HAP-1 (cell line): ENCODE measurements at regions not wholly inside any gene's neighbourhood (a gene's known extent, or its start where the extent isn't known, plus 50 kb on each side); places are given as distances from the start of the nearest gene placed in this dataset.

Experiments used
- DNase-seq, 2 experiments: peaks; one replicate each; pipeline ENCODE4 v3.0.0-alpha.2; 2016 to 2020; ENCODE audit warnings: low spot score in 2 of 2
- H3K27me3 ChIP-seq: fragments of 250-450 bp; sonication (Bioruptor Pico); 2 replicates; pipeline ENCODE4 v1.5.1; 2020; ENCODE audit warnings: low read depth, mild to moderate bottlenecking, moderate library complexity
- H3K36me3 ChIP-seq: fragments of 250-450 bp; sonication (Bioruptor Pico); replicated peaks from 2 replicates; pipeline ENCODE4 v1.5.1; 2020; ENCODE audit warnings: mild to moderate bottlenecking
- H3K4me1 ChIP-seq: fragments of 250-450 bp; sonication (Bioruptor Pico); 2 replicates; pipeline ENCODE4 v1.5.1; 2020; ENCODE audit warnings: mild to moderate bottlenecking
- H3K4me3 ChIP-seq: fragments of 250-450 bp; sonication (Bioruptor Pico); 2 replicates; pipeline ENCODE4 v1.5.1; 2020; ENCODE audit warnings: mild to moderate bottlenecking, moderate library complexity
- H3K9me3 ChIP-seq: fragments of 250-450 bp; sonication (Bioruptor Pico); 2 replicates; pipeline ENCODE4 v1.5.1; 2020; ENCODE audit warnings: mild to moderate bottlenecking, moderate library complexity
- in situ Hi-C: fragments of 300-500 bp; cut with MboI; formaldehyde crosslinking; loops from 3 replicates; pipeline ENCODE4 v1.14.3; 2020; ENCODE audit warnings: low sequenced_read_pairs, inconsistent platforms, mixed read lengths

DNA sequence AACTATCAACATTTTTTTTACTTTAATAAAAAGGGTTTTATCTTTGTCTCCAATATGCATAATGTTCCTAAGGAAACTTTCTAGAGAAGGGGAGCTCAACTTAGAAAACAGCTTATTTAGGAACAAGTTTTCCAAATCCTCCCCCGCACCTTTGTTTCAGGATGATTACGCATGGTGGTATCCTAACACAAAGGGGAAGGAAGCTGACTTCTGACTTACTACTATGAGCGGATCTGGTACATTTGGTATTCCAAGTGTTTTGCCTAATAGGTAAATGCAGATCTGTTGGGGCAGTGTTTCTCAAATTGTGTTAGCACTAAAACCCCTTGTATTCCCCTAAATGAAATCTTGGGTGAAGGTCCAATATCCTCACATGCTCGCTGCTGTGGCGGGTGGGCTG, 229.3 kb upstream of the KLF14 start:
- no peak for DNase-seq
- peaks cover 26% of the 10 kb centered on the region for H3K4me1 ChIP-seq
- no peak overlapping the region for H3K4me3 ChIP-seq
- H3K36me3 ChIP-seq, result peaks cover 5% of the 10 kb centered on the region; the same call in 1 of the 2 replicates
- H3K27me3 ChIP-seq, result no peaks in the 10 kb centered on the region
- in situ Hi-C loops, result no loop called here
- no peaks in the 10 kb centered on the region for H3K9me3 ChIP-seq

- Histone ChIP-seq H3K27me3 (no peaks in the 10 kb centered on the region), H3K36me3 (no peaks in the 10 kb centered on the region), H3K4me3 (no peak overlapping the region), H3K9me3 (no peaks in the 10 kb centered on the region), H3K4me1 (peaks cover 15% of the 10 kb centered on the region)
- in situ Hi-C loops, result no loop called here
- no peak for DNase-seq
These were observed 231.5 kb upstream of the KLF14 start for GRCh38 chr7:130965515-130965914.

GRCh38 chr7:130966246-130967009, 232.4 kb upstream of the KLF14 start:
- H3K36me3 ChIP-seq, result no peaks in the 10 kb centered on the region

DNA sequence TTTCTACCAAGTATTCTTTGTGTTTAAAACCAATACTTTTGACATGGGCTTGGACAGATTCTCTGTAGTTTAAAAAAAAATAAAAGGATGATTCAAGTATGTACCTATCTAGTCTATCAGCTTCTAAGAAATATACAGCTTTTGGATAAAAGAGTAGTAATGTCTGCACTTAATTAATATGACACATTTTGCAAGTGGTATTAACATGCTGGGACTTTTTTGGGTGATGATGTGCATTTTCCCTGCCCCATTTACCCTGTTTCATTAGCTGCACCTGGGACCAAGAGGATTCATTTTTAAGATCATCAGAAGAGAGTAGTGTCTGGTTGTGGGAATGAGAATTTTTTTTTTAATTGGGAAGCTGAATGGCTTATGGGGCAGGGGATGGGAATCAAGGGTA, 236.2 kb upstream of the KLF14 start:
- in situ Hi-C loops, result no loop called here
- Histone ChIP-seq H3K27me3 (no peaks in the 10 kb centered on the region), H3K4me3 (no peak overlapping the region), H3K4me1 (no peaks in the 10 kb centered on the region), H3K36me3 (no peaks in the 10 kb centered on the region; the same call in 1 of the 2 replicates), H3K9me3 (no peaks in the 10 kb centered on the region)
- no peak for DNase-seq

More at GRCh38 chr7:130966246-130967009, 232.4 kb upstream of the KLF14 start:
- no peak overlapping the region for H3K4me3 ChIP-seq
- H3K4me1 ChIP-seq, result peaks cover 7% of the 10 kb centered on the region
- in situ Hi-C loops, result no loop called here
- H3K9me3 ChIP-seq, result no peaks in the 10 kb centered on the region
- H3K27me3 ChIP-seq, result no peaks in the 10 kb centered on the region
- no peak for DNase-seq

DNA sequence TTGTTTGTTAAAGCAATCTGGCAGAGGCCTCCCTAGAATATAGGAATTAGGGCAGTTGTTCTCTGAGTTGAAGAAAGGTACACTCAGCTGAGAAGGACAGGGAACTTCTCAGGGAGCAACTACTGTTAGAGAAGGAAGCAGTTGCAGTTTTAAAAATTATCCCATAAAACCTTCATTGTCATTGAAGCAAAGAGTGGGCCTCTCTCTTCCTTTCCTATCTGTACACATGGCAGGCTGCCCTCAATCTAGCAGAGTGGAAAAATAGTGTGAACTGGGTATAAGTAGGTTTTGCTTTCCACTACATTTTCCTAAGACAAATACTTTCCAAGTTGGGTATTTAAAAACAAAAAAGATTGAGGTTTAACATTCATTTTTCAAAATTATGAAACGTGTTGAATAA, 236.7 kb upstream of the KLF14 start:
- no peaks in the 10 kb centered on the region for H3K9me3 ChIP-seq
- H3K36me3 ChIP-seq, result peaks cover 4% of the 10 kb centered on the region; the same call in 1 of the 2 replicates
- H3K4me1 ChIP-seq, result no peaks in the 10 kb centered on the region
- no peaks in the 10 kb centered on the region for H3K27me3 ChIP-seq
- in situ Hi-C loops, result no loop called here
- no peak overlapping the region for H3K4me3 ChIP-seq
- DNase-seq, result no peak

GRCh38 chr7:130971297-130971696, 237.3 kb upstream of the KLF14 start:
- no peak for DNase-seq
- Histone ChIP-seq H3K4me3 (no peak overlapping the region), H3K4me1 (no peaks in the 10 kb centered on the region), H3K27me3 (no peaks in the 10 kb centered on the region), H3K36me3 (peaks cover 5% of the 10 kb centered on the region; the same call in 1 of the 2 replicates), H3K9me3 (no peaks in the 10 kb centered on the region)
- in situ Hi-C loops, result no loop called here

- peaks cover 5% of the 10 kb centered on the region; the same call in 1 of the 2 replicates for H3K36me3 ChIP-seq
- H3K4me3 ChIP-seq, result no peak overlapping the region
- no peaks in the 10 kb centered on the region for H3K4me1 ChIP-seq
- no peaks in the 10 kb centered on the region for H3K27me3 ChIP-seq
- no peak for DNase-seq
- no peaks in the 10 kb centered on the region for H3K9me3 ChIP-seq
- in situ Hi-C loops, result no loop called here
These were observed 238.2 kb upstream of the KLF14 start for GRCh38 chr7:130972201-130972600.

DNA sequence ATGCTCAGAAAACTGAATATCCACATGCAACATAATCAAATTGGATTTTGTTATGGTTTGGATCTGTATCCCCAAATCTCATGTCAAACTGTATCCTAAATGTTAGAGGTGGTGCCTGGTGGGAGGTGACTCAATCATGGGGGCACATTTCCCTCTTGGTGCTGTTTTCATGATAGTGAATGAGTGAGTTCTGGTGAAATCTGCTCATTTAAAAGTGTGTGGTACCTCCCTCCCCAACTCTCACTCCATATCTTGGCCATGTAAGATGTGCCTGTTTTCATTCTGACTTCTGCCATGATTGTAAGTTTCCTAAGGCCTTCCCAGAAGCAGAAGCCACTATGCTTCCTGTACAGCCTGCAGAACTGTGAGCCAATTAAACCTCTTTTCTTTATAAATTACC, 239.6 kb upstream of the KLF14 start:
- peaks cover 5% of the 10 kb centered on the region; the same call in 1 of the 2 replicates for H3K36me3 ChIP-seq
- in situ Hi-C loops, result no loop called here

GRCh38 chr7:130974169-130974568, 240.2 kb upstream of the KLF14 start:
- H3K27me3 ChIP-seq, result no peaks in the 10 kb centered on the region
- no peak for DNase-seq

More for the DNA sequence above, 239.6 kb upstream of the KLF14 start:
- Histone ChIP-seq H3K9me3 (no peaks in the 10 kb centered on the region), H3K4me3 (no peak overlapping the region), H3K4me1 (no peaks in the 10 kb centered on the region), H3K27me3 (no peaks in the 10 kb centered on the region)
- DNase-seq, result no peak

GRCh38 chr7:130974794-130975193, 240.8 kb upstream of the KLF14 start:
- in situ Hi-C loops, result no loop called here
- no peak for DNase-seq
- Histone ChIP-seq H3K36me3 (peaks cover 5% of the 10 kb centered on the region; the same call in 1 of the 2 replicates), H3K9me3 (no peaks in the 10 kb centered on the region), H3K4me3 (no peak overlapping the region), H3K4me1 (no peaks in the 10 kb centered on the region; the same call in 1 of the 2 replicates), H3K27me3 (no peaks in the 10 kb centered on the region)

More at GRCh38 chr7:130974169-130974568, 240.2 kb upstream of the KLF14 start:
- Histone ChIP-seq H3K4me1 (no peaks in the 10 kb centered on the region; the same call in 1 of the 2 replicates), H3K4me3 (no peak overlapping the region), H3K36me3 (peaks cover 5% of the 10 kb centered on the region; the same call in 1 of the 2 replicates), H3K9me3 (no peaks in the 10 kb centered on the region)
- in situ Hi-C loops, result no loop called here

- Histone ChIP-seq H3K4me1 (no peaks in the 10 kb centered on the region; the same call in 1 of the 2 replicates), H3K27me3 (no peaks in the 10 kb centered on the region), H3K4me3 (no peak overlapping the region), H3K36me3 (peaks cover 5% of the 10 kb centered on the region; the same call in 1 of the 2 replicates), H3K9me3 (no peaks in the 10 kb centered on the region)
- no peak for DNase-seq
- in situ Hi-C loops, result no loop called here
These were observed 241.7 kb upstream of the KLF14 start for GRCh38 chr7:130975731-130976130.

- in situ Hi-C loops, result no loop called here
- peak in 1 of 2 experiments; percentile 35 for DNase-seq
- Histone ChIP-seq H3K9me3 (no peaks in the 10 kb centered on the region), H3K4me3 (no peak overlapping the region), H3K36me3 (no peaks in the 10 kb centered on the region), H3K27me3 (no peaks in the 10 kb centered on the region), H3K4me1 (no peaks in the 10 kb centered on the region; the same call in 1 of the 2 replicates)
These were observed 248.2 kb upstream of the KLF14 start for GRCh38 chr7:130982160-130982638.

DNA sequence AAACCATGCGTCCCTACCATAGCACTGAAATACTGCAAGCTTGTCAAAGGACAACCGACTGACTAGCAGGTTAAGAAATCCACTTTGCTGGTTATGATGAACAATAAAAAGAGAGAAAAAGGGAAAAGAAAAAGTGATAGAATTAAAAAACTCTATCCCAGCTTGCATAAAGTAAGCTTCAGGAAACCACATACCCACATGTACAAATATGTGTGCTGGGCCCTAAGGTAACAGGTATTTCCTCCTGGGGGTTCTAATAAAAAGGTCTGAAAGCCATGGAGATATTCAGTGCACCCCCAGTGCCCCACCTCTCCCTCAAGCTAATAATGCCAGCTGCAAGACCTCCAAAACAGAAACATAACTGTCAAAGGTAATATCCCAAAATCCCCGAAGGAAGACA, 248.6 kb upstream of the KLF14 start:
- no peaks in the 10 kb centered on the region for H3K9me3 ChIP-seq
- H3K4me3 ChIP-seq, result no peak overlapping the region
- DNase-seq, result no peak
- in situ Hi-C loops, result no loop called here
- no peaks in the 10 kb centered on the region for H3K27me3 ChIP-seq
- H3K4me1 ChIP-seq, result no peaks in the 10 kb centered on the region; the same call in 1 of the 2 replicates
- H3K36me3 ChIP-seq, result no peaks in the 10 kb centered on the region

DNA sequence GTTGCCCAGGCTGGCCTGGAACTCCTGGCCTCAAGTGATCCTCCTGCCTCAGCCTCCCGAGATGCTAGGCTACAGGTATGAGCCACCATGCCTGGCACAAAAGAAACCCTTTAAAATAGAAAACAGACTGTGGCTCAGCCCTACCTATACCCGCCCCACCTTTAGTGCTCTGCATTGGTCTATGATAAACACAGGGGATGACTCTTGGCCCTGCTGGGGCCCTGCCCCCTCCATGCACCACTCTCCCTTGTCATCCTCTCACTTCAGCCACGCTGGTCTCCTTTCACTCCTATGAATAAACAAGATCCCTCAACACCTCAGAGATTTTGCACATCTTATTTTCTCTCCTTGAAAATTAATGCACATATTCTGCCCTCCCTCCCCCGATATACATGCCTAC, 251.4 kb upstream of the KLF14 start:
- in situ Hi-C loops, result loop anchor here (5.0 kb wide), 1 partner anchor 57 kb away; no protein-coding TSS in a partner anchor
- Histone ChIP-seq H3K27me3 (no peaks in the 10 kb centered on the region), H3K4me1 (no peaks in the 10 kb centered on the region)

More for the DNA sequence above, 251.4 kb upstream of the KLF14 start:
- DNase-seq, result no peak
- Histone ChIP-seq H3K4me3 (no peak overlapping the region), H3K36me3 (no peaks in the 10 kb centered on the region), H3K9me3 (no peaks in the 10 kb centered on the region)
